ENCODE measurements at regions not wholly inside any gene's neighbourhood (a gene's known extent, or its start where the extent isn't known, plus 50 kb on each side); places are given as distances from the start of the nearest gene placed in this dataset.

DNA sequence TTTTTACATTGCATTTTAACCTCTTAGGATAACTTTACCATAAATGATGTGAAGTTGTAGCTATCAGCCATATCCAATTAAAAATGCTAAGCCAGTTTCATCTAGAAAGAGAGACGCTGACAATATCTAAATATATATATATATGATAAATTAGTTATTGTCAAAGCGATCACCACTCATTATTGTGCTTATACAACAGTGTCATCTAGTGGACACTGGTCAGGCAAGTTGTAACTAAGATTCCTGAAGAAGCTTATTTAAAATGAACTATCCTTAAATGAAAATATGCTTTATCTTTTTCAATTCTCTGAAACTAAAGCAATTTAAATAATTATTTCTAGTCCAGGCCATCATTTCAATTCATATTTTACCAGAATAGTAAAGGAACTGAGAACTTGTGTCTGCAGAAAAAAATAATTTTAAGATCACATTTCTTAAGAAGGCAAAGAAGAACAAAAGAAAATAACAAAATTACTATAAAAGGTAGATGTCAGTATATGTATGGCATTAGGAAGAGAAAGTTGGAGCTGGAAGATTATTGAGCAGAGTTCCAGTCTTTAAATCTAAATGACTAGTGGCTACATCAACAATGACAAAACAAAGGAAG is 193.3 kb upstream of the SNX7 start:
- intact Hi-C loops (cut with micrococcal nuclease): no loop called here
- Histone ChIP-seq H3K36me3 (no peaks in the 10 kb centered on the region), H3K27me3 (ENCODE audit: low read depth) (peaks cover 4% of the 10 kb centered on the region), H3K4me3 (no peak overlapping the region), H3K27ac (replicated peaks) (no peak overlapping the region), H3K4me1 (no peaks in the 10 kb centered on the region), H3K9me3 (replicated peaks) (no peaks in the 10 kb centered on the region)
- TF ChIP-seq, protein P1, sequence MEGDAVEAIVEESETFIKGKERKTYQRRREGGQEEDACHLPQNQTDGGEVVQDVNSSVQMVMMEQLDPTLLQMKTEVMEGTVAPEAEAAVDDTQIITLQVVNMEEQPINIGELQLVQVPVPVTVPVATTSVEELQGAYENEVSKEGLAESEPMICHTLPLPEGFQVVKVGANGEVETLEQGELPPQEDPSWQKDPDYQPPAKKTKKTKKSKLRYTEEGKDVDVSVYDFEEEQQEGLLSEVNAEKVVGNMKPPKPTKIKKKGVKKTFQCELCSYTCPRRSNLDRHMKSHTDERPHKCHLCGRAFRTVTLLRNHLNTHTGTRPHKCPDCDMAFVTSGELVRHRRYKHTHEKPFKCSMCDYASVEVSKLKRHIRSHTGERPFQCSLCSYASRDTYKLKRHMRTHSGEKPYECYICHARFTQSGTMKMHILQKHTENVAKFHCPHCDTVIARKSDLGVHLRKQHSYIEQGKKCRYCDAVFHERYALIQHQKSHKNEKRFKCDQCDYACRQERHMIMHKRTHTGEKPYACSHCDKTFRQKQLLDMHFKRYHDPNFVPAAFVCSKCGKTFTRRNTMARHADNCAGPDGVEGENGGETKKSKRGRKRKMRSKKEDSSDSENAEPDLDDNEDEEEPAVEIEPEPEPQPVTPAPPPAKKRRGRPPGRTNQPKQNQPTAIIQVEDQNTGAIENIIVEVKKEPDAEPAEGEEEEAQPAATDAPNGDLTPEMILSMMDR (IDR thresholded peaks at IDR 0.05; ENCODE audit: borderline replicate concordance): peak; percentile 79
- no peak for DNase-seq

DNA sequence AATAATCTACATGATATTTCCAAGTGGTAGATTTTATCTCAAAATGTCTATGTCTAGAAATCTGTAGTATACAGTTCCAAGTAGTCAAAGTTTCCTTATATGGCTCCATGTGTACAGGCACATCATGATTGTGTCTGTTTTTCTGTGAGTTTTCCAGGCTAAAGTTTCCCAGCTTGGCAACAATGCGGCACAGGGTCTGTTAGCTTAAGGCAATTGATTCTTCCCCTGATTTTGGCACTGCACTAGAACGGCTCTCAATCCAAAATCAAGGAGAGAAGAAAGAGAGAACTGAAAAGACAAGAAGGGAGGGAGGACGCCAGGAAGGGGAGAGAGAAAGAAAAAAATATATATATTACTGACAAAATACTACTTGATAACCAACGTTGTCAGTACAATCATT is 193.9 kb upstream of the SNX7 start:
- Histone ChIP-seq H3K36me3 (no peaks in the 10 kb centered on the region), H3K4me1 (no peaks in the 10 kb centered on the region), H3K27ac (replicated peaks) (no peak overlapping the region), H3K27me3 (ENCODE audit: low read depth) (peaks cover 4% of the 10 kb centered on the region), H3K9me3 (replicated peaks) (no peaks in the 10 kb centered on the region), H3K4me3 (no peak overlapping the region)
- TF ChIP-seq, protein P1 (IDR thresholded peaks at IDR 0.05; ENCODE audit: borderline replicate concordance): no peak
- intact Hi-C loops (cut with micrococcal nuclease): no loop called here
- no peak for DNase-seq

DNA sequence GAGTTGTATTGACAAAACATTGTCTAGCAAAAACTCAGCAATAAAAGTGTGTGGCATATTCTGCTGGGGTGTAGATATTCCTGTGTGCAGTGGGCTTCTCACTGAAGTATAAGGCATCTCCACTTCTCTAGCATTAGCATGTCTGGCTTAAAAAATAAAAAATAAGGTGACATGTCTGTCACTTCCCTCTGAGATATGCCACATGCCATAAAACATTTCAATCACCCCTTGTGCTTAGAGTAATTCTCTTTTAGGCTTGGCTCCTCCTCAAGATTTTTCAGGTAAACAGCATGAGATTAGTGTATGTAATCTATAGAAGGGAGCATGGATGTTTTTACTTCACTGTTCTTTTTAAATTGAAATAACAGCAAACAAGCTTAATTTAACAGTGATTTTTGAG is 194.4 kb upstream of the SNX7 start:
- no peak for DNase-seq
- TF ChIP-seq, protein P1 (IDR thresholded peaks at IDR 0.05; ENCODE audit: borderline replicate concordance): no peak
- no peak overlapping the region for H3K27ac ChIP-seq (replicated peaks)
- peaks cover 4% of the 10 kb centered on the region for H3K27me3 ChIP-seq (ENCODE audit: low read depth)
- intact Hi-C loops (cut with micrococcal nuclease): no loop called here
- H3K9me3 ChIP-seq (replicated peaks): no peaks in the 10 kb centered on the region
- H3K4me3 ChIP-seq: no peak overlapping the region
- no peaks in the 10 kb centered on the region for H3K36me3 ChIP-seq
- no peaks in the 10 kb centered on the region for H3K4me1 ChIP-seq

DNA sequence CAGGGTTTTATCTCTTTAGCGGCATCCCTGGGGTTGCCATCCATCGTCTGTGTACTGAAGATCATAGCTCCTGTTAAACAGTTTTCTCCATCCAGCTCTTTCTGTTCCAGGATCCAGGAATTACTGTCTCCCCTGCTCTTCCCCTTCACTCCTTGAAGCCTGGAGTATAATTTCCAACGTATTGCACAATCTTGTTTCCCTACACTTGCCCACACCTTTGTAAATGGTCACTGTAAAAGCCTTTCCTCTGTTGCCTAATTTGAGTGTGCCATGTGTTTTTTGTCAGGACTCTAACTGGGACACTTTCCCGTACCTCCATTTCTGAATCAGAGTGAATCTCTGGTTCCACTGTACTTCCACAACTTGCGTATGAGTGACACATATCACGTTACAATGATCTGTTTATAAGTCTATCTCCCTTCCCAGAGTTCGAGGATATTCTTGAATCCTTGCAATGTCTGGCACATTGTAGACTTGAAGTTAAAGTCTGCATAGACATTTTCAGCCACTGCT is 199.6 kb upstream of the SNX7 start:
- Histone ChIP-seq H3K4me1 (no peaks in the 10 kb centered on the region), H3K9me3 (replicated peaks) (no peaks in the 10 kb centered on the region), H3K27ac (replicated peaks) (no peak overlapping the region), H3K27me3 (ENCODE audit: low read depth) (peaks cover 13% of the 10 kb centered on the region), H3K36me3 (no peaks in the 10 kb centered on the region), H3K4me3 (no peak overlapping the region)
- no peak for DNase-seq
- TF ChIP-seq, protein P1 (IDR thresholded peaks at IDR 0.05; ENCODE audit: borderline replicate concordance): no peak
- intact Hi-C loops (cut with micrococcal nuclease): no loop called here

DNA sequence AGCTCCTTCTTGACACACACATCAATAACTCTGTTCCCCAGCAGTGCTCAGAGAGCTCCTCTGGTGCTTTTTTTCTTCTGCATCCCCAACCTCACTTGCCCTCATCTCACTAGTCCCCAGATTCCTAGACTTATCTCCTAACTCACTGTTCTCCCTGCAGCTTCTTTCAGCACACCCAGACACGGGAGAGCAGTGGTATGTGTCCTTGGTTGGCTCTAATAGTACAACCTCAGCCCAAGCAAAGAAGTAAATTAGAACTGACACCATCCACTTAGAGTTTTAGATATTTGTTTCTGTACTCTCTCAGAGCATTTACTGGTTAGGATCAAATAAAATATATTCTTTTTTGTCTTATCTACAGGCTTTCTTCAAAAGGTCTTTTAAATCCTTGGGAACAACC is 201.4 kb upstream of the SNX7 start:
- DNase-seq: no peak
- Histone ChIP-seq H3K9me3 (replicated peaks) (no peaks in the 10 kb centered on the region), H3K4me1 (no peaks in the 10 kb centered on the region), H3K4me3 (no peak overlapping the region), H3K27ac (replicated peaks) (no peak overlapping the region), H3K36me3 (no peaks in the 10 kb centered on the region), H3K27me3 (ENCODE audit: low read depth) (peaks cover 22% of the 10 kb centered on the region)
- intact Hi-C loops (cut with micrococcal nuclease): no loop called here
- TF ChIP-seq, protein P1 (IDR thresholded peaks at IDR 0.05; ENCODE audit: borderline replicate concordance): no peak

Measured in left ventricle myocardium inferior (tissue), 1 donor.